Loucy (cell line): ENCODE measurements at regions not wholly inside any gene's neighbourhood (a gene's known extent, or its start where the extent isn't known, plus 50 kb on each side); places are given as distances from the start of the nearest gene placed in this dataset.

Experiments used
- H2AFZ ChIP-seq: fragments of 200-600 bp; sonication (generic); 2 replicates; pipeline ENCODE4 v1.6.0; 2016; ENCODE audit warnings: antibody characterized with exemption, mild to moderate bottlenecking, low read length, moderate library complexity
- H3F3A ChIP-seq: fragments of 200-600 bp; 2 replicates; pipeline ENCODE4 v1.6.0; 2016; ENCODE audit warnings: antibody characterized with exemption, low read depth, mild to moderate bottlenecking
- H3K27me3 ChIP-seq: fragments of 200-600 bp; sonication (generic); 2 replicates; pipeline ENCODE4 v1.6.1; 2014; ENCODE audit warnings: low read length, mild to moderate bottlenecking; ENCODE audit not compliant: insufficient read depth, poor library complexity, severe bottlenecking
- H3K36me3 ChIP-seq: fragments of 200-600 bp; sonication (generic); 2 replicates; pipeline ENCODE4 v1.6.1; 2016; ENCODE audit warnings: low read length; ENCODE audit not compliant: insufficient read depth
- H3K4me1 ChIP-seq: fragments of 200-600 bp; sonication (generic); 2 replicates; pipeline ENCODE4 v1.5.1; 2014; ENCODE audit warnings: low read length, mild to moderate bottlenecking; ENCODE audit not compliant: insufficient read depth, poor library complexity, severe bottlenecking
- H3K4me2 ChIP-seq: fragments of 200-600 bp; sonication (generic); 2 replicates; pipeline ENCODE4 v1.6.0; 2014; ENCODE audit warnings: antibody characterized with exemption, low read length, low read depth, mild to moderate bottlenecking; ENCODE audit not compliant: poor library complexity, severe bottlenecking
- H3K4me3 ChIP-seq: fragments of 200-600 bp; sonication (generic); 2 replicates; pipeline ENCODE4 v1.5.1; 2014; ENCODE audit warnings: low read length, mild to moderate bottlenecking, mixed read lengths; ENCODE audit not compliant: poor library complexity, severe bottlenecking
- H3K79me2 ChIP-seq: fragments of 200-600 bp; sonication (generic); 2 replicates; pipeline ENCODE4 v1.6.1; 2014; ENCODE audit warnings: low read length; ENCODE audit not compliant: insufficient read depth
- H3K9ac ChIP-seq: fragments of 200-600 bp; sonication (generic); 2 replicates; pipeline ENCODE4 v1.6.0; 2014; ENCODE audit warnings: mild to moderate bottlenecking, low read depth, low read length, moderate library complexity; ENCODE audit not compliant: poor library complexity, severe bottlenecking
- H3K9me2 ChIP-seq: fragments of 200-600 bp; sonication (generic); replicated peaks from 2 replicates; pipeline ENCODE4 v1.6.1; 2016; ENCODE audit warnings: low read depth, low read length, mixed read lengths
- H3K9me3 ChIP-seq: fragments of 200-600 bp; sonication (generic); 2 replicates; pipeline ENCODE4 v1.6.1; 2014; ENCODE audit warnings: mild to moderate bottlenecking, antibody characterized with exemption, low read length, low read depth; ENCODE audit not compliant: insufficient read depth
- H4K20me1 ChIP-seq: fragments of 200-600 bp; sonication (generic); 2 replicates; pipeline ENCODE4 v1.6.0; 2014; ENCODE audit warnings: antibody characterized with exemption, low read length, mild to moderate bottlenecking; ENCODE audit not compliant: insufficient read depth, poor library complexity, severe bottlenecking
- EZH2phosphoT487 ChIP-seq: fragments of 200-600 bp; IDR thresholded peaks from 2 replicates; pipeline ENCODE4 v1.6.1; 2018; ENCODE audit warnings: antibody characterized with exemption, mild to moderate bottlenecking, moderate library complexity, borderline replicate concordance
- TF ChIP-seq, protein P1 (sequence below): fragments of 200-600 bp; sonication (generic); conservative IDR thresholded peaks from 2 replicates; pipeline ENCODE4 v1.5.1; 2014; ENCODE audit warnings: mild to moderate bottlenecking, antibody characterized with exemption, low read length

DNA sequence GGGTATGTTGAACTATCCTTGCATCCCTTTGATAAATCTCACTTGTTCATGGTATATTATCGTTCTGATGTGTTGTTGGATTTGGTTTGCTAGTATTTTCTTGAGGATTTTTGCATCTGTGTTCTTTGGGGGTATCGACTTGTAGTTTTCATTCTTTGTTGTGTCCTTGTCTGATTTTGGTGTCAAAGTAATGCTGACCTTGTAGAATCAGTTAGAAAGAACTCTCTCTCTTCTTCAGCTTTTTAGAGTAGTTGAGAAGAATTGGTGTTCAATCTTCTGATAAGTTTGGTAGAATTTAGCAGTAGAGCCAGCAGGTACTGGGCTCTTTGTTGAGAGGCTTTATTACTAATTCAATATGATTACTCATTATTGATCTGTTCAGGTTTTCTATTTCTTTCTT lies 707.2 kb upstream of the LRFN5 start:
- H3K4me1 ChIP-seq: no peaks in the 10 kb centered on the region
- no peaks in the 10 kb centered on the region for H4K20me1 ChIP-seq
- H3K4me3 ChIP-seq: no peak overlapping the region
- TF ChIP-seq EZH2phosphoT487: no peak
- TF ChIP-seq, protein P1, sequence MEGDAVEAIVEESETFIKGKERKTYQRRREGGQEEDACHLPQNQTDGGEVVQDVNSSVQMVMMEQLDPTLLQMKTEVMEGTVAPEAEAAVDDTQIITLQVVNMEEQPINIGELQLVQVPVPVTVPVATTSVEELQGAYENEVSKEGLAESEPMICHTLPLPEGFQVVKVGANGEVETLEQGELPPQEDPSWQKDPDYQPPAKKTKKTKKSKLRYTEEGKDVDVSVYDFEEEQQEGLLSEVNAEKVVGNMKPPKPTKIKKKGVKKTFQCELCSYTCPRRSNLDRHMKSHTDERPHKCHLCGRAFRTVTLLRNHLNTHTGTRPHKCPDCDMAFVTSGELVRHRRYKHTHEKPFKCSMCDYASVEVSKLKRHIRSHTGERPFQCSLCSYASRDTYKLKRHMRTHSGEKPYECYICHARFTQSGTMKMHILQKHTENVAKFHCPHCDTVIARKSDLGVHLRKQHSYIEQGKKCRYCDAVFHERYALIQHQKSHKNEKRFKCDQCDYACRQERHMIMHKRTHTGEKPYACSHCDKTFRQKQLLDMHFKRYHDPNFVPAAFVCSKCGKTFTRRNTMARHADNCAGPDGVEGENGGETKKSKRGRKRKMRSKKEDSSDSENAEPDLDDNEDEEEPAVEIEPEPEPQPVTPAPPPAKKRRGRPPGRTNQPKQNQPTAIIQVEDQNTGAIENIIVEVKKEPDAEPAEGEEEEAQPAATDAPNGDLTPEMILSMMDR: no peak
- H3K9ac ChIP-seq: no peak overlapping the region
- no peaks in the 10 kb centered on the region for H3K79me2 ChIP-seq
- H3K36me3 ChIP-seq: no peaks in the 10 kb centered on the region
- no peaks in the 10 kb centered on the region for H3F3A ChIP-seq
- H3K27me3 ChIP-seq: no peaks in the 10 kb centered on the region
- no peaks in the 10 kb centered on the region for H3K9me2 ChIP-seq
- no peak overlapping the region for H2AFZ ChIP-seq
- no peak overlapping the region for H3K4me2 ChIP-seq
- no peaks in the 10 kb centered on the region for H3K9me3 ChIP-seq

DNA sequence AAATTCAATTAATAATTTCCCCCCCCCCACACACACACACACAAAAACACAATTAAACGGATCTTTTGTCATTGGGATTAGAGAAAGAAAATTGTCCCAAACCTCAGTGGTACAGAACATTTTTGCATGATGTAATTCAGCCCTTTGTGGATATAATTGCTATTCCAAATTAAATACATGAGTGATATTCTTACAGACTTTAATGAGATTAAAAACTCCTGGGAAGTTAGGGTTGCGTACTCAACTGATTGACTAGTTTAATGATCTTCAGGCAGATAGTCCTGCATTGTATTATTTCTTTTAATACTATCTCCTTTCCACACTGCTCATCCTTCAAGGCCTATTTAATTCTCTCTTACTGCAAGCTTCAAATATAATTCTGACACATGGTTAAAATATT lies 711.8 kb upstream of the LRFN5 start:
- Histone ChIP-seq H3F3A (no peaks in the 10 kb centered on the region), H4K20me1 (no peaks in the 10 kb centered on the region), H3K27me3 (no peaks in the 10 kb centered on the region), H3K4me1 (no peaks in the 10 kb centered on the region), H2AFZ (no peak overlapping the region), H3K9me3 (no peaks in the 10 kb centered on the region), H3K9me2 (no peaks in the 10 kb centered on the region), H3K36me3 (no peaks in the 10 kb centered on the region), H3K4me2 (no peak overlapping the region), H3K79me2 (no peaks in the 10 kb centered on the region), H3K4me3 (no peak overlapping the region), H3K9ac (no peak overlapping the region)
- TF ChIP-seq, protein P1: no peak
- TF ChIP-seq EZH2phosphoT487: no peak

DNA sequence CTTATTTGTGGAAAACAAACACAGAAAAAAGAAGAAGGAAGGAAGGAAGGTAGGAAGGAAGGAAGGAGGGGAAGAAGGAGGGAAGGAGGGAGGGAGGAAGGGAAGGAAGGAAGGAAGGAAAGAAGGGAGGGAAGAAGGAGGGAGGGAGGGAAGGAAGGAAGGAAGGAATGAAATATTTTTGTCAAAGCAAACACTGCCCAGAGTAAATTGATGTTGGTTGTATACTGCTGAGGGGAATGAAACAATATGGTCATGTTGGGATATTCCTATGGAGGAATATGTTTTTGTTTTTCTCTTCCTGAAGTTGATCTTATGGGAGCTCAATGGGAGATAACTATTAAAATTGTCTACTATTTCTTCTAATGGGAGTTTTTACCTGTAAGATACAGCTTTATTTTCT lies 717.5 kb upstream of the LRFN5 start:
- Histone ChIP-seq H3K27me3 (no peaks in the 10 kb centered on the region), H3K4me2 (no peak overlapping the region), H3K9me3 (no peaks in the 10 kb centered on the region), H4K20me1 (no peaks in the 10 kb centered on the region), H3F3A (no peaks in the 10 kb centered on the region), H3K9ac (no peak overlapping the region), H3K9me2 (no peaks in the 10 kb centered on the region), H3K4me3 (no peak overlapping the region), H3K4me1 (no peaks in the 10 kb centered on the region), H2AFZ (no peak overlapping the region), H3K36me3 (no peaks in the 10 kb centered on the region), H3K79me2 (no peaks in the 10 kb centered on the region)
- TF ChIP-seq, protein P1: no peak
- no peak for TF ChIP-seq EZH2phosphoT487
